ENCODE measurements at regions not wholly inside any gene's neighbourhood (a gene's known extent, or its start where the extent isn't known, plus 50 kb on each side); places are given as distances from the start of the nearest gene placed in this dataset.

GRCh38 chr21:25398630-25399029 lies 208.7 kb downstream of the MRPL39 start:
- Histone ChIP-seq H3K4me2 (ENCODE audit: low read depth, low read length) (no peak overlapping the region), H3K23ac (ENCODE audit: low read depth, low read length) (no peak overlapping the region), H3K4me1 (ENCODE audit: control insufficient read depth, insufficient read depth, low read length) (no peaks in the 10 kb centered on the region), H3K9me3 (ENCODE audit: control insufficient read depth, insufficient read depth, low read length) (no peaks in the 10 kb centered on the region), H3K4ac (ENCODE audit: low read depth, low read length) (no peak overlapping the region), H2BK15ac (ENCODE audit: low read depth, low read length) (no peak overlapping the region), H2BK20ac (ENCODE audit: low read depth, low read length) (no peak overlapping the region), H2BK120ac (ENCODE audit: low read depth, low read length) (no peak overlapping the region), H3K18ac (ENCODE audit: low read depth, low read length) (no peak overlapping the region), H3K9me1 (ENCODE audit: insufficient read depth, low read length) (no peaks in the 10 kb centered on the region), H2AK9ac (replicated peaks; ENCODE audit: low read depth, low read length, poor library complexity) (no peak overlapping the region), H4K5ac (ENCODE audit: low read depth, low read length) (no peak overlapping the region), H3K9ac (ENCODE audit: low read depth, low read length) (no peak overlapping the region), H3K36me3 (ENCODE audit: control insufficient read depth, insufficient read depth, low read length) (no peaks in the 10 kb centered on the region), H2AFZ (replicated peaks; ENCODE audit: low read length, poor library complexity) (no peak overlapping the region), H3K14ac (replicated peaks; ENCODE audit: low read depth, low read length) (no peak overlapping the region), H3K79me1 (ENCODE audit: low read depth in 1 of 2, low read length in 2 of 2) (no peaks in the 10 kb centered on the region), H2AK5ac (ENCODE audit: low read depth, low read length) (no peak overlapping the region), H3K27me3 (ENCODE audit: control insufficient read depth, insufficient read depth, low read length) (no peaks in the 10 kb centered on the region), H3K56ac (ENCODE audit: extremely low read depth, insufficient read depth, low read length) (no peak overlapping the region), H4K91ac (ENCODE audit: insufficient read depth, low read depth, low read length) (no peak overlapping the region), H4K8ac (ENCODE audit: low read depth in 2 of 2, low read length in 2 of 2) (no peak overlapping the region), H2BK5ac (ENCODE audit: low read depth, low read length, poor library complexity, severe bottlenecking) (no peak overlapping the region), H3K27ac (ENCODE audit: insufficient read depth, low read length) (no peak overlapping the region), H3K4me3 (ENCODE audit: insufficient read depth, low read depth, low read length) (no peak overlapping the region), H4K20me1 (ENCODE audit: insufficient read depth, low read length) (no peaks in the 10 kb centered on the region)
- POLR2A ChIA-PET (ENCODE audit: unreplicated experiment) = no interaction called here
- WGBS, 2 experiments (ENCODE audit: extremely low coverage in 2 of 2, insufficient read length in 1 of 2) = no CpG with 5 or more reads among the region's 3 CpGs
- CTCF ChIA-PET = interaction anchor here (1.1 kb wide), 1 partner anchor 13 kb away, joined by 3 read pairs; no protein-coding TSS in a partner anchor
- no TSS peak for BruUV-seq (replicated peaks)
- TF ChIP-seq NFE2L2 (IDR thresholded peaks at IDR 0.05; ENCODE audit: low read depth, low read length) (no peak), MAZ (IDR thresholded peaks at IDR 0.05; ENCODE audit: borderline replicate concordance, low read depth, low read length) (no peak), RFX5 (IDR thresholded peaks at IDR 0.05; ENCODE audit: low read depth, low read length) (no peak), MAFK (IDR thresholded peaks at IDR 0.05; ENCODE audit: low read depth, low read length) (no peak), ELK1 (IDR thresholded peaks at IDR 0.05; ENCODE audit: borderline replicate concordance, low read depth, low read length) (no peak), RAD21 (IDR thresholded peaks at IDR 0.05; ENCODE audit: low read length) (no peak)
- in situ Hi-C loops (cut with MboI; ENCODE audit: low sequenced_read_pairs) = no loop called here
- intact Hi-C loops (cut with micrococcal nuclease) = no loop called here
- no peak for DNase-seq
- dilution Hi-C loops (cut with HindIII; ENCODE audit: low sequenced_read_pairs, unreplicated experiment) = no loop called here
- no peak for ATAC-seq (ENCODE audit: low read depth)

Data from IMR-90 (cell line).